ENCODE measurements at regions not wholly inside any gene's neighbourhood (a gene's known extent, or its start where the extent isn't known, plus 50 kb on each side); places are given as distances from the start of the nearest gene placed in this dataset.

- TF ChIP-seq CTCF (IDR thresholded peaks at IDR 0.05) (no peak), EZH2 (IDR thresholded peaks at IDR 0.05; ENCODE audit: borderline replicate concordance, insufficient read depth, low read depth, low read length, poor library complexity, severe bottlenecking) (no peak)
Measured at GRCh38 chr6:74415056-74415455, 719.1 kb downstream of the CD109 start.
